Heart left ventricle (tissue), 13 donors: ENCODE measurements at regions not wholly inside any gene's neighbourhood (a gene's known extent, or its start where the extent isn't known, plus 50 kb on each side); places are given as distances from the start of the nearest gene placed in this dataset.

Source experiments
- CTCF ChIP-seq, 12 donors: fragments of 200-600 bp; sonication (generic) in 4 of 12; IDR thresholded peaks; one replicate each; pipeline versions ENCODE4 v1.5.0 to v1.8.0; 2018 to 2022; ENCODE audit warnings: antibody characterized with exemption in 12 of 12, mild to moderate bottlenecking in 5 of 12
- POLR2A ChIP-seq, 2 donors: fragments of 450-650 bp; IDR thresholded peaks; one replicate each; pipeline ENCODE4 v1.6.1; 2017; ENCODE audit warnings: antibody characterized with exemption in 2 of 2, mild to moderate bottlenecking in 2 of 2, moderate library complexity in 2 of 2
- donor health status: ischemic (EF 13 %, LVEDD 7.1; RV severe dilation, severe dysfunction).
- donor health status: DM: no; HTN: yes; CAD: no.
- donor health status: DM: no; HTN: no; CAD: no.
- donor health status: ischemic (EF 25% LVEDD 6.9; RV normal size, moderate dysfunction).
- donor health status: ischemic (EF 25% LVEDD 5.7; RV mildly dilated, moderate dysfunction).
- donor health status: ischemic (EF 35%, LVEDD 5.7; RV mildly dilated, moderate dysfunction).
- donor health status: nonischemic (EF 11% LVEDD 7.7; RV severe dilation, severe dysfunction).
- donor health status: DM: yes; HTN: yes; CAD: no.
- donor health status: PGD.
- donor health status: ischemic (EF 29% LVEDD 5.4; RV normal size, mild dysfunction).
- donor health status: nonischemic (EF 23%, LVEDD 6.1; RV moderate dilation, normal function).

DNA sequence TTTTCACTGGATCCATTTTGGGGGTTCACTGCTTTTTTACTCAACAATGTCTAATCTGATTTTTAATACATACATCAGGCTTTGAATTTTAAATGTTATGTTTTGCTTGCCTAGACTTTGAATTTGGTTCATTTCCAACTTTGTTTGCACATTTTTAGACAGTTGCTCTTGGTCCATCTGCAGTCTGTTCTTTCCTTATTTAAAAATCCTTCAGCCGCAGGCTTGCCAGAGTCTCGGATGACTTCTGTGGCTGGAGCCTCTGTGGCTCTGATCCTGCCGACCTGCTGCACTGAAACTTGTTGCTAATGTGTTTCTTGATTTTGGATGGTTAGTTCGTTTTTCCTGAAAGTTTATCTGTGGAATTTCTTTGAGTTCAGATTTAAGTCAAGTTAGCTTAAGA lies 172.0 kb upstream of the ALKAL2 start:
- TF ChIP-seq CTCF (IDR thresholded peaks at IDR 0.05) (no peak), POLR2A (IDR thresholded peaks at IDR 0.05) (no peak)
